HEK293 (cell line): ENCODE measurements at regions not wholly inside any gene's neighbourhood (a gene's known extent, or its start where the extent isn't known, plus 50 kb on each side); places are given as distances from the start of the nearest gene placed in this dataset.

Source experiments
- CTCF ChIP-seq: fragments of 450-650 bp; formaldehyde crosslinking; IDR thresholded peaks from 2 replicates; pipeline ENCODE4 v1.5.1; 2016; ENCODE audit warnings: missing biosample characterization, missing genetic modification characterization
- PBX3 ChIP-seq: sonication (generic); formaldehyde crosslinking; IDR thresholded peaks from 2 replicates; pipeline ENCODE4 v1.8.1; 2022; ENCODE audit warnings: mild to moderate bottlenecking, moderate library complexity, missing genetic modification reagents
- TSHZ1 ChIP-seq: fragments of 450-650 bp; formaldehyde crosslinking; IDR thresholded peaks from 2 replicates; pipeline ENCODE4 v1.5.1; 2016; ENCODE audit warnings: missing biosample characterization, missing genetic modification characterization, borderline replicate concordance
- YY1 ChIP-seq: fragments of 450-650 bp; formaldehyde crosslinking; IDR thresholded peaks from 2 replicates; pipeline ENCODE4 v1.5.1; 2018; ENCODE audit warnings: missing biosample characterization, missing genetic modification characterization
- ZBTB21 ChIP-seq: fragments of 450-650 bp; formaldehyde crosslinking; IDR thresholded peaks from 2 replicates; pipeline ENCODE4 v1.5.1; 2017; ENCODE audit warnings: missing biosample characterization, missing genetic modification characterization
- ZNF114 ChIP-seq: fragments of 450-650 bp; formaldehyde crosslinking; IDR thresholded peaks from 2 replicates; pipeline ENCODE4 v1.5.0; 2017; ENCODE audit warnings: missing biosample characterization, missing genetic modification characterization
- ZNF157 ChIP-seq: fragments of 450-650 bp; formaldehyde crosslinking; IDR thresholded peaks from 2 replicates; pipeline ENCODE4 v1.5.1; 2016; ENCODE audit warnings: missing biosample characterization, missing genetic modification characterization

GRCh38 chr2:118698564-118698963, 148.9 kb downstream of the EN1 start:
- TF ChIP-seq ZNF114 (tag by site-specific recombination), result no peak
- no peak for TF ChIP-seq CTCF (tag by site-specific recombination)
- TF ChIP-seq ZBTB21 (tag by site-specific recombination), result no peak
- TF ChIP-seq TSHZ1, result no peak
- TF ChIP-seq YY1 (tag by site-specific recombination), result no peak
- TF ChIP-seq ZNF157 (tag by site-specific recombination), result no peak
- TF ChIP-seq PBX3 (CRISPR knock-in tag), result no peak
